Endodermal cell (in vitro differentiated cells): ENCODE measurements at regions not wholly inside any gene's neighbourhood (a gene's known extent, or its start where the extent isn't known, plus 50 kb on each side); places are given as distances from the start of the nearest gene placed in this dataset.

Experiments
- DNase-seq: peaks from one replicate; pipeline ENCODE4 v3.0.0-alpha.2; 2017
- H3K27ac ChIP-seq: 2 replicates; pipeline ENCODE4 v1.5.1; 2013; ENCODE audit warnings: mild to moderate bottlenecking, low read depth, low read length, moderate library complexity
- H3K27me3 ChIP-seq: 2 replicates; pipeline ENCODE4 v1.6.1; 2013; ENCODE audit warnings: mild to moderate bottlenecking, low read length, moderate library complexity; ENCODE audit not compliant: insufficient read depth, control insufficient read depth, poor library complexity, severe bottlenecking
- H3K36me3 ChIP-seq: 2 replicates; pipeline ENCODE4 v1.7.0; 2013; ENCODE audit warnings: mild to moderate bottlenecking, low read length, moderate library complexity; ENCODE audit not compliant: control insufficient read depth, insufficient read depth
- H3K4me1 ChIP-seq: one replicate; pipeline ENCODE4 v1.7.0; 2013; ENCODE audit warnings: low read length; ENCODE audit not compliant: control insufficient read depth, insufficient read depth
- H3K4me3 ChIP-seq: 2 replicates; pipeline ENCODE4 v1.5.1; 2013; ENCODE audit warnings: mild to moderate bottlenecking, low read length, moderate library complexity
- H3K9ac ChIP-seq: 2 replicates; pipeline ENCODE4 v1.6.1; 2013; ENCODE audit warnings: mild to moderate bottlenecking, low read length, moderate library complexity; ENCODE audit not compliant: poor library complexity, severe bottlenecking; ENCODE audit errors: extremely low read depth
- H3K9me3 ChIP-seq: 2 replicates; pipeline ENCODE4 v1.6.1; 2013; ENCODE audit warnings: mild to moderate bottlenecking, low read length, moderate library complexity; ENCODE audit not compliant: control insufficient read depth
- H3K27ac Mint-ChIP-seq: 2 replicates; pipeline ENCODE4 v1.8.0; 2020; ENCODE audit warnings: mixed read lengths
- H3K27me3 Mint-ChIP-seq: 2 replicates; pipeline ENCODE4 v1.8.0; 2021; ENCODE audit warnings: mild to moderate bottlenecking, mixed read lengths; ENCODE audit not compliant: insufficient read depth
- H3K36me3 Mint-ChIP-seq: 2 replicates; pipeline ENCODE4 v1.8.0; 2020; ENCODE audit warnings: low read depth, mixed read lengths
- H3K4me1 Mint-ChIP-seq: 2 replicates; pipeline ENCODE4 v1.8.0; 2020; ENCODE audit warnings: mixed read lengths
- H3K4me3 Mint-ChIP-seq: 2 replicates; pipeline ENCODE4 v1.8.0; 2020; ENCODE audit warnings: mild to moderate bottlenecking, moderate library complexity, mixed read lengths
- H3K9me3 Mint-ChIP-seq: 2 replicates; pipeline ENCODE4 v1.8.0; 2020; ENCODE audit warnings: mild to moderate bottlenecking, mixed read lengths
- CTCF ChIP-seq: fragments of 200-600 bp; sonication (generic); conservative IDR thresholded peaks from 2 replicates; pipeline ENCODE4 v1.5.0; 2021; ENCODE audit warnings: antibody characterized with exemption, mild to moderate bottlenecking
- WGBS, 2 experiments: methylation state at CpG; one replicate each; pipeline versions ENCODE4 v1.1.5 to v1.1.7; 2013; ENCODE audit warnings: missing lambda C conversion rate in 2 of 2, mixed read lengths in 1 of 2; ENCODE audit not compliant: insufficient coverage in 1 of 2, insufficient read length in 1 of 2; 5-methylcytosine and 5-hydroxymethylcytosine counted together

- Mint-ChIP-seq H3K27me3 (no peaks in the 10 kb centered on the region), H3K4me3 (no peak overlapping the region), H3K9me3 (no peaks in the 10 kb centered on the region), H3K27ac (no peak overlapping the region), H3K36me3 (no peaks in the 10 kb centered on the region), H3K4me1 (no peaks in the 10 kb centered on the region)
- no peaks in the 10 kb centered on the region for H3K27me3 ChIP-seq
- no peak overlapping the region for H3K9ac ChIP-seq
- DNase-seq: no peak
- H3K27ac ChIP-seq: no peak overlapping the region
- 85 to 100% methylated on average over 1 to 3 of the region's 3 CpGs for WGBS, 2 experiments
- no peaks in the 10 kb centered on the region for H3K9me3 ChIP-seq
- no peaks in the 10 kb centered on the region for H3K4me1 ChIP-seq
- TF ChIP-seq CTCF: no peak
- no peak overlapping the region for H3K4me3 ChIP-seq
- H3K36me3 ChIP-seq: no peaks in the 10 kb centered on the region
Measured at GRCh38 chr4:15322006-15322405, 105.8 kb upstream of the C1QTNF7 start.

- H3K27ac Mint-ChIP-seq: no peak overlapping the region
- TF ChIP-seq CTCF: no peak
- no peak overlapping the region for H3K27ac ChIP-seq
- no peaks in the 10 kb centered on the region for H3K27me3 ChIP-seq
- no peaks in the 10 kb centered on the region for H3K9me3 ChIP-seq
- no peaks in the 10 kb centered on the region for H3K4me1 ChIP-seq
- H3K27me3 Mint-ChIP-seq: no peaks in the 10 kb centered on the region
- H3K4me3 ChIP-seq: no peak overlapping the region
- no peak for DNase-seq
- no peaks in the 10 kb centered on the region for H3K36me3 Mint-ChIP-seq
- no peak overlapping the region for H3K9ac ChIP-seq
- H3K4me3 Mint-ChIP-seq: no peak overlapping the region
- no peaks in the 10 kb centered on the region for H3K36me3 ChIP-seq
- no peaks in the 10 kb centered on the region for H3K4me1 Mint-ChIP-seq
- no peaks in the 10 kb centered on the region for H3K9me3 Mint-ChIP-seq
- 81 to 88% methylated on average over 5 of the region's 5 CpGs for WGBS, 2 experiments
Measured at GRCh38 chr4:15325987-15326386, 101.8 kb upstream of the C1QTNF7 start.

GRCh38 chr4:15327311-15328298 is 100.2 kb upstream of the C1QTNF7 start:
- Histone ChIP-seq H3K27ac (no peak overlapping the region), H3K4me1 (no peaks in the 10 kb centered on the region), H3K9ac (no peak overlapping the region), H3K4me3 (no peak overlapping the region), H3K9me3 (no peaks in the 10 kb centered on the region), H3K36me3 (no peaks in the 10 kb centered on the region), H3K27me3 (no peaks in the 10 kb centered on the region)
- no peak for DNase-seq
- H3K4me1 Mint-ChIP-seq: no peaks in the 10 kb centered on the region
- no peaks in the 10 kb centered on the region for H3K9me3 Mint-ChIP-seq
- 85 to 100% methylated on average over 3 to 7 of the region's 7 CpGs for WGBS, 2 experiments
- H3K4me3 Mint-ChIP-seq: no peak overlapping the region
- H3K27ac Mint-ChIP-seq: no peak overlapping the region
- TF ChIP-seq CTCF: no peak
- no peaks in the 10 kb centered on the region for H3K36me3 Mint-ChIP-seq
- H3K27me3 Mint-ChIP-seq: no peaks in the 10 kb centered on the region
